ENCODE measurements at regions not wholly inside any gene's neighbourhood (a gene's known extent, or its start where the extent isn't known, plus 50 kb on each side); places are given as distances from the start of the nearest gene placed in this dataset.
A peak's percentile ranks its signal among the peaks of the same experiment; 100 is the strongest.
"Not testable (repeated sequence)": the region's sequence is repeated elsewhere in the genome, so short reads cannot be mapped to it uniquely, and the experiment has no call there.

DNA sequence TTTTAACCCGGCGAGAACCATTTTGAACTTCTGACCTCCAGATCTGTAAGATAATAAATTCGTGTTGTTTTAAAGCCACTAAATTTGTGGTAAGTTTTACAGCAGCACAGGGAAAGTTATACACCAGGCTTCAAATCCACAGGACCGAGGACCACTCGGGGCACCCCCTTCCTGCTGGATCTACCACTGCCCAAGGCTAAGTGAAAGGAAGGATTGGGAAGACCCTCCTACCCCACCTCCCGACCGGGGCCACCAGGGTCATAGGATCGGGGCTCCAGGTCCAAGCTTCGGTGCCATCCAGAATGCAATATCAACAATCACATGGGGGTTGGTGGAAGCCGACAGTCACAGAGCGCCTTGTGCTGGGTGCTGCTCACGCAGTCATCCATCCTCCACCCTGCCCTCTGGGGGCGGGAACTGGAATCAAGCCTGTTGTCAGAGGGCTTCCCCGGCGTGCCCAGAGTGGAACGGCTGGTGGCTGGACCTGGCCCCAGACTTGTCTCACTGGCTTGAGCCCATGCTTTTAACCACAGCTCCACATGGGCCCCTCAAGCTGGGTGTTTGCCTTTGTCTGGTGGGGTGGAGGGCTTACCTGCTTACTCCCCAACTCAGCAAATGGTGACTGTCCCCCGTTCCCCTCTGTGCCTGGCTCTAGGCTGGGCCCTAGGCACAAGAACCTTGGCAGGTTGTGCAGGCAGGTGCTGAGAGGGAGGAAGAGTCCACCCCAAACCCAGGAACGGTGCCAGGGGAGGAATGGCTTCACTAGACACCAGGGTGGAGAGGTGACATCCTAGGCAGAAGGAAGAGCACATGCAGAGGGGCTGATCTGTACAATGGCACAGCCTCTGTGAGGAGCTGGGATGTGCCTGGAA is 180.3 kb upstream of the RTL1 start:
- peak; percentile 46 for DNase-seq

DNA sequence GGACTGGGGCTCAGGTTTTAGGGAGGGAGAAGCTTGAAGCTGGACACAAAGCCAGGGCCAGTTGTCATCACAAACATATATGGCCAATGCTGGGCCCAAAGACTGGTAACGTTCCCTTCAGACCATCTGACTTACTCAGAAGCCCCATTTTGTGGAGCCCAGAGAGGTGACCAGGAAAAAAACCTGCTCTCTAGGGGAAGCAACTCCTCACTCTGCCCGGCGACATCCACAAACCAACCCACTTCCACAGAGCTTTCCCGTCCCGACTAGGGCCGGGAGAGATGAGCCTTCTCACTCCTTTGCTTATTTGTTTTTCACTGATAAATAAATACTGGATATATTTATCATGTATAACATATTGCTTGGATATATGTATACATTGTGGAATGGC is 180.9 kb upstream of the RTL1 start:
- DNase-seq = no peak

DNA sequence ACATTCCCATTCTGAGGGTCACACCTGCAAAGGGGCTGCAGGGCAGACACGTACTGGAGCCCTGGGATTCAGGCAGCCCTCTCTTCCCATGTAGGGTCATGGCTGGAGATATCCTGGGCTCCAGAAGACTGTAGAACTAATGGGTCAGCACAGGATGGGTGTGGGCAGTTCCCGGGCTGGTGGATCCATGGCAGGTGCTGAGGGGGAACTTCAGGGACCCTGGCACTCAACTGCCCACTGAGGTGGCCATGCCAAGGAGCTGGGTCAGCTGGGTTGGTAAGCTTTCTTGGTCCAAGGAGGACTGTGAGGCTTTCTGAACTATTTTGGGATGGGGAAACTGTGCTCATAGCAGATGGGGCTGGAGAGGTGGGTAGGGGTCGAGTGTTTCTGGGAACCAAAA is 183.4 kb upstream of the RTL1 start:
- no peak for DNase-seq

DNA sequence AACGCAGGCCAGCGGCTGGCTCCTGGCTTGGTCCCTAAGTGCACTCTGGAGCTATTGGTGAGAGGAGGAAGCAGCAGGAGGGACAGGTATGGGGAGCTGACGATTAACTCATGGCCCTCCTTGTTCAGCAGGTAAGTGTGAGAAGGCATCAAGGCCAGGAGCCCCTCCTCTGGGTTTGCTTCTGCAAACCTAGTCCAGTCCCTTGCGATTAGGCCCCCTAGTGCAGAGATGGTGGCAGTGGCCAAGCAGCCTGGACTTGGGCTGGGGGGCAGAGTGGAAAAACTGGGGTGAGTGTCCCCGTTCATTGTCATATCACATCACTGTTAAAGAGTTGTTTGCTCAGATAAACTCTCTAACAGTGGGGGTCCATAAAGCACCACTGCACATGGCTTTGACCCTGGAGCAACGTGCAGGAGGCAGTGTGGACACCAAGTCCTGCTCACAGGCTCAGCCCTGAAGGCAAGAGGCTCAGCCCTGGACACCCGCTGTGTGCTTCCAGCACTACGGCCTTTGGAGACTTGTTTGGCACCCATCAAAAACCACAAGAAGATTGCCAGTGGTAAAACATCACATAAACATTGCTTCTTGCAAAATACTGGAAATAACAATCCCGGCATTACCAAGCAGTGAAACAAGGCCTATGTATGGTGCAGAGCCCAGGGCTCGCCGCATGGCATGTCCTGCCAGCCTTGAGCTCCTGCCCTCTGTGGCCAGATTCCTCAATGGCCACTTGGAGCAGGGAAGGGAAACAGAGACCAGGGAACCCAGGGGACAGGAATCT is 184.3 kb upstream of the RTL1 start:
- DNase-seq = no peak

DNA sequence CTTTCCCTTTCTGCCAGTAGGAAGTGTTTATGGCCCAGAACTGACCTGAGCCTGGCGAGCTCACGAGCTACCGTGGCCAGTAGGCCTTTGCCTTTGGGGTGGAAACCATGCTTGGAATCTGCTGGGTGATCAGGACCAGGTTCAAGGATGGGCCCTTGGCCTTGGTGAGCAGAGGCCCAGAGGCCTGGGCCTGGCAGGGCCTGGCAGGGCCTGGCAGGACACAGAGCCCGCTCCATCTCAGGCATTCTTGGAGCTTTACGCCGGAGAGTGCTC is 184.8 kb upstream of the RTL1 start:
- no peak for DNase-seq

DNA sequence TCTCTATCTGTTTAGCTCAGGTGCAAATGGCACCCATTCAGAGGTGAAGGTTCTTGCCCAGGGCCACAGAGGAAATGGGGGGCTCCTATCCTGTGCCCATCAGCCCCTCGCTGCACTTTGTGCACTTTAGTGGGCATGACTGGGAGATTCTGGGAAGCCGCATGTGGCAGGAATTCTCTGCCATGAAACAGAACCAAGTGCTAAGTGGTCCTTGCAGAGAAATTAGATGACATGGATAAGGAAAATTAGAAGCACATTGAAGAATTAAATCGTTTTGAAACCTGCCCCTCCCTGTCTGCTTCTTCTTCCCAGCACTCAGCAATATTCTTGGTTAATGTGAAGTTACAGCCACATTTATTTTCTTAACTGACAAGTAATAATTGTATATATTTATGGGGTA is 185.2 kb upstream of the RTL1 start:
- no peak for DNase-seq

DNA sequence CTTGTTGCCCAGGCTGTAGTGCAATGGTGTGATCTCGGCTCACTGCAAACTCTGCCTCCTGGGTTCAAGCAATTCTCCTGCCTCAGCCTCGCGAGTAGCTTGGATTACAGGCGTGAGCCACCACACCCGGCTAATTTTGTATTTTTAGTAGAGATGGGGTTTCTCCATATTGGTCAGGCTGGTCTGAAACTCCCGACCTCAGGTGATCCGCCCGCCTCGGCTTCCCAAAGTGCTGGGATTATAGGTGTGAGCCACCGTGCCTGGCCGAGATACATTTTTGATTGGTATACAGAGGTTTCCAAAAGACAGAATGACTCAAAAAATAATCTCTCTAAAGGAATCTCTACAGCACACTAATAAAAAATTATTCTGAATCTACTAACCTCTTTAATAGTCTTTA is 187.0 kb upstream of the RTL1 start:
- not testable (repeated sequence) for DNase-seq

DNA sequence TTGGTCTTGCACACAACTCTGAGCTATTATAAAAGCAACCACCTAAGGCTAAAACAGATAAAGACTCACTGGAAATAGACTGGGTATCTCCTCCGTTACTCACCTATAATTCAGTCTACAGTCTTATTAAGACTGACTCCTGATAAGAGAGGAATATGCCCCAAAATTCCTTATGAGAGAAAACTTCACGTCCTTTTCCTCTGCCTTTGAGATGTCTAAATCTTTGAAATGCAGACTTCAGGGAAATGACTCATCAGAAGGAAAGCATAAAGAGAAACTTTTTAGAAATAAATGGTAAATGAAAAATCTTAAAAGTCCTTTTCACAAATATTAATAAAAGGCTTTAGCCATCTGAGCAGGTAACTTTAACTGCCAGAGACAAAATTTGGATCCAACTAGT is 187.5 kb upstream of the RTL1 start:
- no peak for DNase-seq

DNA sequence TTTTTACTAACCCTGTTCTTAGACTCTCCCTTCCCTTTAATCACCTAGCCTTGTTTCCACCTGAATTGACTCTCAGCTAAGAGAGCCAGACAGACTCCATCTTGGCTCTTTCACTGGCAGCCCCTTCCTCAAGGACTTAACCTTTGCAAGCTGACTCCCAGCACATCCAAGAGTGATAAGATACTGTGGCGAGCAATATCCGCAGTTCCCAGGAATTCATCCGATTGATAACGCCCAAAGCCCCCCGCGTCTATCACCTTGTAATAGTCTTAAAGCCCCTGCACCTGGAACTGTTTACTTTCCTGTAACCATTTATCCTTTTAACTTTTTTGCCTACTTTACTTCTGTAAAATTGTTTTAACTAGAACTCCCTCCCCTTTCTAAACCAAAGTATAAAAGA is 191.4 kb upstream of the RTL1 start:
- not testable (repeated sequence) for DNase-seq

DNA sequence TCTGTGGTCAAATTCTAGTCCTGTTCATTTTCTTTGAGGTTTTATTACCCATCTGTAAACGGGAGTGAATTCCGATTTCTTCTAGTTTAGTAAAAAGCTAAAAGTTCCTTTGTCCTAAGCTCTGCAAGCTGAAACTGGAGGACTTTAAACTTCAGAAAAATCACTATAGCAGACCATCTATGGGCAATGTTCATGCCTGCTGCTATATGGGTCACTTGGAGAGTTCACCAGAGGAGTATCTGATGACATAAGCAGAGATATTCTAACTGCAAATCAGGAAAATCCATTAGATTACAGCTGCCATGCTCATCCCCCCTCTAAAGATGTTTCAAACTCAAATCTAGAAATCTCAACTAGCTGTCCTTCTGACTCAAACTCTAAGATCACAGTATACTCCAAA is 193.0 kb upstream of the RTL1 start:
- no peak for DNase-seq

DNA sequence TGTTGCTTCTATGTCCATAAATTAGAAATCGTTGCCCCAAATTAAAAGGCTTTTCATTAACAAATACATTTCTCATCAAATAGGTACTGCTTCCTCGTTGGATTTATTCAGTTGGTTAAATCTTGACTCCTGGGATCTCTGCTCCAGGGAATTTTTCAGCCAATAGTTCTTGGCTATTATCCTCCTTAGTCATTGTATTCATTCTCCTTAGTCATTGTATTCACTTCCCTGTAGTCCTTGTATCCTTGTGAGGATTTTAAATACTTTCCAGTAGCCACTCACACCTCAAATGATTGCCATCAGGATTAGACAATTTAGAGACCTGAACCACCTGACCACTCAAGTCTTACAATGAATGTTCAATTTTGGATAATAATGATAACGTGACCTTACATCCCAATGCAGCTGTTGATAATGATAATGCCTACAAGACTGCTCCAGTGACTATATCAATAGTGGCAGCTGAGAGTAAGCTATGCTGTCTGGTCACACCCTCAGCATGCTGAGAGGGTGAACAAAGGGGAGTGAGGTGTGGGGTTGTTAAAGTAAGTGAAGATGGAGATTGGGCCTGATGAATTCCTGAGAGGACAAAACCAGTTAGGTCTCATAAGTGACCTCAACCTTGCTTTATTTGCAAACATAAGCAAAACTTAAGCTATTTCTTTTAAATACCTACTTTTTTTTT is 193.7 kb upstream of the RTL1 start:
- no peak for DNase-seq

DNA sequence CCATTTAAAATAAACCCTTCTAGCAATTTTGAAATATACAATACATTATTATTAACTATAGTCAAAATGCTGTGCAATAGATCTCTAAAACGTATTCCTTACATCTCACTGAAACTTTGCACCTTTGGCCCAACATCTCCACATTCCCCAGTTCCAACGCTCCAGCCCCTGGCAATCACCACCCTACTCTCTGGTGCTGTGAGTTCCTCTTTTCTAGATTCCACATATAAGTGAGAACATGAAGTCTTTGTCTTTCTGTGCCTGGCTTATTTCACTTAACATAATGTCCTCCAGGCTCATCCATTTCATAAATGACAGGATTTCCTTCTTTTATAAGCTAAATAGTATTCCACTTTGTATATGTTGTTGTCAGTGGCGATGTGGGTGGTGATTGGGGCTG is 194.7 kb upstream of the RTL1 start:
- no peak for DNase-seq

DNA sequence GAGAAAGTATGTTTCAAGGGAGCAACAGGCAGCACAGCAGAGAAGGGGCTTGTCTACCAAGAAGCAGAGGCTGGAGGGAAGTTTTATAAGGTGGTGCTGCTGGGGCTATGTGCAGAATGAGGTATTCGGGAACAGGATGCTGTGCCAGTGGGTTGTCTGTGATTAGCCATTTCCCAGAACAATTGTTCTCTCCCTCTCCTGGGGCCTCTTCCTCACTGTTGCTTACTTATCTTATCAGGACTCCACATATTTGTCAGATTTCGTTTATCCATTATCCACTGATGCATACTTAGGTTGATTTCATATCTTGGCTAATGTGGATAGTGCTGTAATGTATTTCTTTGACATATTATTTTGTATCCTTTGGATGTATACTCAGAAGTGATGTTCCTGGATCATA is 195.1 kb upstream of the RTL1 start:
- DNase-seq = no peak

DNA sequence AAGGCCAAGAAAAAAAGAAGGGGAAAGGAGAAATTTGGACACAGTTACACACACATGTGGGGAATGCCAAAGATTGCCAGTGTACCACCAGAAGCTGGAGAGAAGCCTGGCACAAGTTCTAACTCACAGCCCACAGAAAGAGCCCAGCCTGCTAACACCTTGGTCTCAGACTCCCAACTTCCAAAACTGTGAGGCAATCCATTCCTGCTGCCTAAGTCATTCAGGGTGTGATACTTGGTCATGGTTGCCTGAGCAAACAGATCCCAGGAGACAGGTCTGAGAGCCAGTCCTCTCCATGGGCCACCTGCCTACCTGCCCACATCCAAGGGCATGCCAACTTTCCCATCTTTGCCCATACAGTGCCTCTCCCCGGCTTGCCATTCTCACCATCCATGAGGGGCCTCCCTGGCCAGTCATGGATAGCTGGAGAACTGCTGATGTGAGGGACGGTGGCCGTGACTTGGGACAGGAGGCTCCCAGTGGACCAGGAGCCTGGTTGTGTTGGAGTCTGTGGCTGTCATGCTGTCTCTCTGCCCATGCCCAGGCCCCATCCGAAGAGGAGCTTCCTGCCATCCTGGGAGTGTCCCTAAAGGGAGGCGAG is 198.0 kb upstream of the RTL1 start:
- no peak for DNase-seq

DNA sequence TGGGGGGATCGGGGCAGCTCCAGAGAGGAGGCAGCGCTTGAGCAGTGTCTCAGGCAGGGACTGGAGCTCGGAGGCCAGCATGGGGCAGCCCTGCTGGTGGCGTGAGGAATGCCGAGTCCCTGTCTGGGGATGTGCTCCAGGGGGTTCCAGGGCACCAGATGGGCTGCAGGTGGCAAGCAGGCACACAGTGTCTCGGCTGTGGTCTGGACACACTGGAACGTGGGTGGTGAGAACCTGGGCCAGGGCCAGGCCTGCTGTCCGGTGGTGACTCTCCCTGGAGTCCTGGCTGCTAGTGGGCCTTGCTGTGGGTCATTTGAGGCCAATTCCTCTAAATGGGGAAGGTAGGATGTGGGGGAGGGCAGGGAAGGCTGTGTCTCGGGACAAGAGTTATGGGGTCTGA is 199.4 kb upstream of the RTL1 start:
- DNase-seq = no peak

DNA sequence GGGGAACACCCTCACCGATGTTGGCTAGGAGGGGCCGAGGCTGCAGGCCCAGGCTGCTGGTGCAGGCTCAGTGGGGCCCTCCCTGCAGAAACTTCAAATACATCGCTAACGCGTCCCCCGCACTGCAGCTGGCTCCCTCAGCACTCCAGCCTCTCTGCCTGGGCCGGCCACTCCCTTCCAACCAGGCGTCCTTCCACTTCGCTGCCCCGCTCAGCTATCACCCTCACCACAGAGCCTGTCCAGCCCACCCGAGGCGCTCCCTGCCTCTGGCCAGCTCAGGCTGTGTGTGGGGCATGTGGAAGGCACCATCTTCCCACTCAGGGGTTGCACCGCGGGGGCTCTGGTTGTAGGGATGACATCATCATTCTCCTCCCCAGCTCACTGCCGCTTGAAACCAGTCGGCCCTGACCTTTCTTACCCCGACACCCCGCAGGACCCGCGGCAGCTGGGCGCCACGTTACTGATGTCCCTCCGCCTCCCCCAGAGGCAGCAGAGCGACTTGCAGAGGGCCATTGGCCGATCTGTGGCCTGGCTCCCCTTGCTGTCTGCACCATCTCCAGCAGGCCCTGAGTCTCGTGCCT is 199.9 kb upstream of the RTL1 start:
- DNase-seq = no peak

DNA sequence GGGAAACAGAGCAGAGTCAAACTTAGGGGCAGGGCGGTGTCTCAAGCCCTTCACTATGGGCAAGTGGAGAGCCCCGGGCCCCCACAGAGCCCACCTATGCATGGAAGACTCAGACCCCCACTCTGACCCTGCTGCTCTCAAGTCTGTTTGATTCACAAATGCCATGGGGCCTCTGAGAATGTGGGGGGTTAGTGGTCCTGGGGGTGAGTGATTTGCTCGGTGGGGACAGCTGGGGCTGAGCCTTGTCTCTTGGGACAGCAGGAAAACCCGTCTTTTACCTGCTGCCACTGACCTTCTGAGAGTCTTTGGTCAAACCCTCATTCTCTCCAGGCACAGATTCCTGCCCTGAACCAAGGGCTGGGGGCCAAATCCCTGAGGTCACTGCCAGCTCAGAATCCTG is 201.0 kb upstream of the RTL1 start:
- no peak for DNase-seq

DNA sequence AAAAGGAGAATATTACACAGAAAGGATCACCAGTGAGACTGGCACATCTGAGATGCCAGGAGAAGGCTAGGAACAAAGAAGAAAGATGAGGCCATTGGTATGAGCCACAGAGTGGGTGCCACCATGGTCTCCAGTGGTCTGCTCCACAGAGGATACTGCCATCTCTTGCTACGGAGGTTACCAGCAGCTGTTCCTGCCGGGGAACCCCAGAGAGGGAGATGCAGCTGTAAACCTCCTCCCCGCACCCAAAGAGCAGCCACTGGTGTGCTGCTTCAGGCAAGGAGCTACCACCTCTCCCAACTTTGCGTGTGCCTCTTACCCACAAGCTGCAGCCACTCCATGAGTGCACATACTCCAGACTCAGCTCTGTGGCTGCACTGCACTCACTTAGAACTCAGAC is 201.5 kb upstream of the RTL1 start:
- no peak for DNase-seq

DNA sequence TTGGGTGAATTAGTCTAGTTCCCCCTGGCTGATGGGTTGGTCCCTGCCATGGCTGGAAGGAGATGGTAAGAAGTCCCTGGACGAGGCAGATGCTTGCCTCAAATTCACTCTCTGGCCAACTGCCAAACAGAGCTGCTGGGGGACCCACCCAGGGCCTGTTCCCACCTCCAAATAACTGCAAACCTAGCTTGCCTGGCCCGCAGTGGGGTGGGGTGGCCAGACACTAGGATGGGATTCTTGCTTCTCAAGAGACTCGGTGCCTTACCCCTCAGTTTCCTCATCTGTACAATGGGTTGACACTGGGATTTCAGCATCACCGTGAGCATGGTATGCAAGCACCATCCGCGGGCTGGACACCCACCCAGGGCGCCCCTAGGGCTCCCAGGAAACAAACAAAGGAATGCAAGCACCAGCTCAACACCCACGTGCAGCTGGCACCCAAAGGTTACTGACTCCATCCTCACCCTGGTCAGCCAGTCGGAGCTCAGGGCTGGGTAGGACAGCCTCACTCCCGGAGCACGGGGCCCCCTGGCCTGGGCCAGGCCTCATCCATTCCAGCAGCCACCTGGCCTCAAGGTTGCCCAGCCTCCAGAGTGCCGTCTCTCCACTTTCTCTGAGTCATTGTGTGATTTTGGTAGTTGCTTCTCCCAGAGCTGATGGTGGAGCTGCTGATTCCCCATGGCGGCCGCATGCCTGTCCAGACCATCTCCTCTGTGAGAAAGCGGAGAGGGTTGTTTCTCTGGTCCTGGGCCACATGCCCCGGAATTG is 205.2 kb upstream of the RTL1 start:
- no peak for DNase-seq

DNA sequence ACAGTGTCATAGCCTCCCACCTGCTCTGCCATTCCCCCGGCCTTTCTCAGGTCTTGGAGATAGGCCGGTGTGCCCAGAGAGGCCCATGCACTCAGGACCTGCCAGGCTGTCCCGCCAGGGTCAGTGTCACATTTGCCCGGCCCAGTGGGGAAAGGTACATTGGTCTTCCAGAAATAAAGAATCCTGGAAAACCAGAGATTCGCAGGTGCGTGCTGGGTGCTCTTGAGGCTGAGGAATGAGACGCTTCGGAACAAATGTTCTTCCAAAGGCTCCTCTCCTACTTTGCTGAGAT is 205.8 kb upstream of the RTL1 start:
- no peak for DNase-seq

DNA sequence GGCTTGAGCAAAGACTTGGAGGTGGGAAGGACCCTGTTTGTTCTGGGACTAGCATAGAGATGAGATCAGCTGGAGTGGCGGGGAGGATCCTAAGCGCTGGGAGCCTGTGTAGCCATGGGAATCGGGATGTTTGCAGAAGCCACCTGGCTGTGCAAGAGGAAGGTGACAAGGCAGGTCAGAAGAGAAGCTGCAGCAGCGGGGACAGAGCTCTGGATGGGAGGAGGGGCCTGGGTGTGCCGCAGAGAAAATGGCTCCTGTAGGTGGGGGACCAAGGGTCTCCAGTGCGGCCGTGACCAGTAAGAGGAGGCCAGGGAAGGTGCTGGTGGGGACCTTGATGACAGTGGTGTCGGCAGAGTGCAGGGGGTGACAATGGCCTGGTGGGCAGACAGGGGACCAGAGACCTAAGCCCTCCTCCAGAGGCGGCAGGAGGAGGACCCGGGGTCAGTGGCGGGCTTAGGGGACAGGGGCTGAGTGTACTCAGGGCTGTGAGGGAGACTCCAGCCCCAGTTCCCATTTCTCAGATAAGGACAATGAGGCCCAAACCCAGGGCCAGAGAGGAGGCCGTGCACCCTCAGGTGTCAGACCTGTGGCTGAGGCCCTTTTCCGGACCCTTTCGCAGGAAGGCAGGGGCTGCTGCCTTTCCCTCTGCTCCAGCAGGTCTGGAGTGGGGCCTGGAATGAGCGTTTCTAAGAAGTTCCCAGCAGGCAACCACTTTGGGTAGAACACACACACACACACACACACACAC is 206.6 kb upstream of the RTL1 start:
- DNase-seq = peak; percentile 41

Data from SHP77 treated with DMSO at 0.1 percent for 48 hours (cell line).